B cell (primary cell): ENCODE measurements at regions not wholly inside any gene's neighbourhood (a gene's known extent, or its start where the extent isn't known, plus 50 kb on each side); places are given as distances from the start of the nearest gene placed in this dataset.

Source experiments
- ATAC-seq: fragments of 200-7000 bp; cut with Tn5 transposase; one replicate; pipeline ENCODE4 v1.10.0; 2021; ENCODE audit warnings: low read depth, mild to moderate bottlenecking, moderate number of reproducible peaks, moderate library complexity
- CTCF ChIA-PET: fragments of 350-600 bp; sonication (Branson Sonifier 250); formaldehyde crosslinking; loops from one replicate; lab custom pipeline; 2021; ENCODE audit warnings: antibody characterized with exemption, inconsistent platforms; lab: Charles Lee
- POLR2A ChIA-PET: fragments of 350-600 bp; sonication (Branson Sonifier 250); formaldehyde crosslinking; loops from one replicate; lab custom pipeline; 2021; ENCODE audit warnings: antibody characterized with exemption; lab: Charles Lee
- DNase-seq: peaks from one replicate; pipeline ENCODE4 v3.0.0; 2013
- H2AFZ ChIP-seq: 2 replicates; pipeline ENCODE4 v1.6.1; 2012; ENCODE audit warnings: mild to moderate bottlenecking, low read depth, low read length; ENCODE audit not compliant: insufficient read depth, poor library complexity, severe bottlenecking
- H3K27ac ChIP-seq, 2 donors: 1 replicate in 1 of 2; 2 replicates in 1 of 2; pipeline ENCODE4 v1.5.1; 2012 to 2013; ENCODE audit warnings: low read length in 2 of 2, mild to moderate bottlenecking in 2 of 2, moderate library complexity in 1 of 2
- H3K27me3 ChIP-seq, 4 experiments: fragments of 200-600 bp in 1 of 4; sonication (generic) in 1 of 4; replicated peaks in 1 of 4; 1 replicate in 2 of 4; 2 replicates in 2 of 4; pipeline versions ENCODE4 v1.6.1 to v1.7.0; 2013 to 2016; ENCODE audit warnings: low read length in 3 of 4, mild to moderate bottlenecking in 2 of 4, mixed read lengths in 1 of 4, moderate library complexity in 1 of 4; ENCODE audit not compliant: insufficient read depth in 4 of 4, control insufficient read depth in 3 of 4; ENCODE audit errors: control extremely low read depth in 1 of 4
- H3K36me3 ChIP-seq, 2 experiments: replicated peaks in 1 of 2; 1 replicate in 1 of 2; 2 replicates in 1 of 2; pipeline versions ENCODE4 v1.6.1 to v1.7.1; 2013; ENCODE audit warnings: low read length in 1 of 2; ENCODE audit not compliant: insufficient read depth in 2 of 2, control insufficient read depth in 1 of 2; ENCODE audit errors: control extremely low read depth in 1 of 2, extremely low read depth in 1 of 2
- H3K4me1 ChIP-seq, 2 donors: fragments of 200-600 bp in 1 of 2; sonication (generic) in 1 of 2; 1 replicate in 1 of 2; 2 replicates in 1 of 2; pipeline versions ENCODE4 v1.5.1 to v1.6.1; 2013 to 2017; ENCODE audit warnings: low read length in 2 of 2; ENCODE audit not compliant: control insufficient read depth in 2 of 2, insufficient read depth in 2 of 2
- H3K4me2 ChIP-seq: replicated peaks from 2 replicates; pipeline ENCODE3; 2012; ENCODE audit warnings: mild to moderate bottlenecking, low read depth, low read length; ENCODE audit not compliant: poor library complexity, severe bottlenecking
- H3K4me3 ChIP-seq, 5 experiments: fragments of 200-600 bp in 1 of 5; sonication (generic) in 1 of 5; 1 replicate in 3 of 5; 2 replicates in 2 of 5; pipeline versions ENCODE4 v1.5.1 to v1.7.0; 2011 to 2016; ENCODE audit warnings: low read length in 4 of 5, mild to moderate bottlenecking in 4 of 5, low read depth in 2 of 5, control low read depth in 1 of 5, moderate library complexity in 1 of 5; ENCODE audit not compliant: insufficient read depth in 1 of 5; ENCODE audit errors: control extremely low read depth in 1 of 5, extremely low read depth in 1 of 5
- H3K79me2 ChIP-seq: fragments of 200-600 bp; sonication (generic); one replicate; pipeline ENCODE4 v1.6.0; 2016; ENCODE audit warnings: low read length; ENCODE audit not compliant: control insufficient read depth, insufficient read depth
- H3K9ac ChIP-seq: fragments of 200-600 bp; sonication (generic); 2 replicates; pipeline ENCODE4 v1.6.1; 2017; ENCODE audit warnings: mild to moderate bottlenecking, low read length, moderate library complexity
- H3K9me3 ChIP-seq, 3 donors: one replicate each; pipeline versions ENCODE4 v1.6.1 to v1.7.1; 2013; ENCODE audit warnings: low read length in 2 of 3; ENCODE audit not compliant: control insufficient read depth in 2 of 3, insufficient read depth in 1 of 3; ENCODE audit errors: control extremely low read depth in 1 of 3
- H4K20me1 ChIP-seq: 2 replicates; pipeline ENCODE4 v1.6.0; 2012; ENCODE audit warnings: mild to moderate bottlenecking, low read length; ENCODE audit not compliant: insufficient read depth, control insufficient read depth, poor library complexity, severe bottlenecking
- H3K27ac Mint-ChIP-seq: one replicate; pipeline ENCODE4 v1.8.0; 2021; ENCODE audit warnings: mixed read lengths
- H3K27me3 Mint-ChIP-seq: one replicate; pipeline ENCODE4 v1.8.0; 2021; ENCODE audit warnings: mixed read lengths
- H3K4me1 Mint-ChIP-seq: one replicate; pipeline ENCODE4 v1.8.0; 2021; ENCODE audit warnings: mixed read lengths
- H3K4me3 Mint-ChIP-seq: one replicate; pipeline ENCODE4 v1.8.0; 2021; ENCODE audit warnings: mixed read lengths
- H3K9me3 Mint-ChIP-seq: one replicate; pipeline ENCODE4 v1.8.0; 2022; ENCODE audit warnings: mixed read lengths; ENCODE audit not compliant: insufficient read depth
- EZH2 ChIP-seq: IDR thresholded peaks from 2 replicates; pipeline ENCODE4 v1.6.1; 2012; ENCODE audit warnings: borderline replicate concordance, low read depth, mild to moderate bottlenecking, moderate library complexity, low read length; ENCODE audit not compliant: insufficient read depth, poor library complexity, severe bottlenecking
- WGBS: methylation state at CpG from one replicate; pipeline ENCODE4 v1.1.5; 2013; ENCODE audit warnings: missing lambda C conversion rate; ENCODE audit not compliant: insufficient coverage; 5-methylcytosine and 5-hydroxymethylcytosine counted together
- intact Hi-C: fragments of 100-400 bp; cut with micrococcal nuclease; formaldehyde crosslinking; loops from one replicate; pipeline ENCODE4 v1.10.0; 2022
- TF ChIP-seq, protein P1 (sequence below): fragments of 200-600 bp; IDR thresholded peaks from one replicate; pipeline ENCODE4 v1.8.0; 2022; ENCODE audit warnings: antibody characterized with exemption, mild to moderate bottlenecking

DNA sequence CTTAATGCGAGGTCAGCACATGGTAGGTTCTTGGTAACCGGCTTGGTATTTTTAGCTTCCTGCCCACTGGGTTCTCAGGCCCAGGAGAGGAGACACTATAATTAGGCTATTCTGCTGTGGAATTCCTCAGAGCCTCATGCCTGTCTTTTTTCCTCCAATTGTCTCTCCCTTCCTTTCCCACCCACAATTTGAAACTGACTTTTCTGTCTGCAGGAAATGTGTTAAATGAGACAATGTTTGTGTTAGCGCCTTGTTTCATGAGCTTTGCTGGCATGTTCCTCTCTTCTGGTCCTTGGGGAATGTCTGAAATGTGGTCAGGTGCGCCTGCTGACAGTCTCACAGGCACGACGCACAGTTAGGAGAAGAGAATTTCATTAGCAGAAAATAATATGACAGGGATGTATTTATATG, 223.6 kb upstream of the CTNNB1 start:
- peaks cover 46% of the 10 kb centered on the region for H3K4me1 Mint-ChIP-seq

DNA sequence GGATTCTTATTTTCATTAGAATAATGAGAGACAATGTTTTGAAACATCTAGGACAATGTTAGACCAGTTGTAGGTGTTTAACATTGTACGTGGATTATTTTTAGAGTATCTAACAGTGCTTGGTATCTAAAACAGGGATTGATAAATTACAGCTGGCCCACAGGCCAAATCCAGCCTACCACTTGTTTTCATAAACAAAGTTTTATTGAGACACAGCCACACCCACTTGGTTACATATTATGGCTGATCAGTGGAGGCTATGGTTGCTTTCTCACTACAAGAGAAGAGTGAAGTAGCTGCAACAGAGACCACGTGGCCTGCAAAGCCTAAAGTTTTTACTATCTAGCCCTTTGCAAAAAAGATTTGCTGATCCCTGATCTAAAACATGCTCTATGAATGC, 223.1 kb upstream of the CTNNB1 start:
- H4K20me1 ChIP-seq, result no peaks in the 10 kb centered on the region
- H3K9me3 ChIP-seq, result no peaks in the 10 kb centered on the region
- Mint-ChIP-seq H3K4me1 (peaks cover 43% of the 10 kb centered on the region), H3K9me3 (no peaks in the 10 kb centered on the region), H3K27me3 (no peaks in the 10 kb centered on the region), H3K4me3 (no peak overlapping the region), H3K27ac (no peak overlapping the region)
- no peaks in the 10 kb centered on the region for H3K27me3 ChIP-seq
- H3K4me2 ChIP-seq, result no peak overlapping the region
- H3K27ac ChIP-seq, result no peak overlapping the region
- H3K4me1 ChIP-seq, result peaks cover 24 to 28% of the 10 kb centered on the region in 2 donors
- no peaks in the 10 kb centered on the region for H3K79me2 ChIP-seq
- no peak for TF ChIP-seq EZH2
- TF ChIP-seq, protein P1, sequence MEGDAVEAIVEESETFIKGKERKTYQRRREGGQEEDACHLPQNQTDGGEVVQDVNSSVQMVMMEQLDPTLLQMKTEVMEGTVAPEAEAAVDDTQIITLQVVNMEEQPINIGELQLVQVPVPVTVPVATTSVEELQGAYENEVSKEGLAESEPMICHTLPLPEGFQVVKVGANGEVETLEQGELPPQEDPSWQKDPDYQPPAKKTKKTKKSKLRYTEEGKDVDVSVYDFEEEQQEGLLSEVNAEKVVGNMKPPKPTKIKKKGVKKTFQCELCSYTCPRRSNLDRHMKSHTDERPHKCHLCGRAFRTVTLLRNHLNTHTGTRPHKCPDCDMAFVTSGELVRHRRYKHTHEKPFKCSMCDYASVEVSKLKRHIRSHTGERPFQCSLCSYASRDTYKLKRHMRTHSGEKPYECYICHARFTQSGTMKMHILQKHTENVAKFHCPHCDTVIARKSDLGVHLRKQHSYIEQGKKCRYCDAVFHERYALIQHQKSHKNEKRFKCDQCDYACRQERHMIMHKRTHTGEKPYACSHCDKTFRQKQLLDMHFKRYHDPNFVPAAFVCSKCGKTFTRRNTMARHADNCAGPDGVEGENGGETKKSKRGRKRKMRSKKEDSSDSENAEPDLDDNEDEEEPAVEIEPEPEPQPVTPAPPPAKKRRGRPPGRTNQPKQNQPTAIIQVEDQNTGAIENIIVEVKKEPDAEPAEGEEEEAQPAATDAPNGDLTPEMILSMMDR, result no peak
- no CpG with 5 or more reads among the region's 2 CpGs for WGBS
- ATAC-seq, result no peak
- CTCF ChIA-PET, result interaction anchor here (1.6 kb wide), 1 partner anchor 223 kb away, joined by 4 read pairs; the partner anchor contains the start of gene CTNNB1
- POLR2A ChIA-PET, result no interaction called here
- intact Hi-C loops, result no loop called here
- H3K36me3 ChIP-seq, result no peaks in the 10 kb centered on the region
- no peak overlapping the region for H2AFZ ChIP-seq
- no peak for DNase-seq
- no peak overlapping the region for H3K4me3 ChIP-seq
- H3K9ac ChIP-seq, result no peak overlapping the region

More for the DNA sequence above, 223.6 kb upstream of the CTNNB1 start:
- ChIA-PET CTCF (interaction anchor here (1.6 to 5.5 kb wide), 2 partner anchors 224 to 393 kb away, joined by 4 to 48 read pairs; partner anchors contain the start of gene CTNNB1), POLR2A (no interaction called here)
- H3K4me3 Mint-ChIP-seq, result no peak overlapping the region
- H3K79me2 ChIP-seq, result no peaks in the 10 kb centered on the region
- TF ChIP-seq EZH2, result no peak
- TF ChIP-seq, protein P1, result no peak
- no peaks in the 10 kb centered on the region for H3K27me3 Mint-ChIP-seq
- H2AFZ ChIP-seq, result no peak overlapping the region
- H3K9me3 Mint-ChIP-seq, result no peaks in the 10 kb centered on the region
- H3K9me3 ChIP-seq, result no peaks in the 10 kb centered on the region
- WGBS, result 20% methylated on average over 1 of the region's 6 CpGs
- H3K27ac ChIP-seq, result no peak overlapping the region
- H3K4me2 ChIP-seq, result no peak overlapping the region
- no peak overlapping the region for H3K4me3 ChIP-seq
- intact Hi-C loops, result no loop called here
- no peak overlapping the region for H3K9ac ChIP-seq
- no peaks in the 10 kb centered on the region for H4K20me1 ChIP-seq
- no peak for DNase-seq
- no peak for ATAC-seq
- no peaks in the 10 kb centered on the region for H3K36me3 ChIP-seq
- H3K27ac Mint-ChIP-seq, result no peak overlapping the region
- no peaks in the 10 kb centered on the region for H3K27me3 ChIP-seq
- peaks cover 29 to 34% of the 10 kb centered on the region in 2 donors for H3K4me1 ChIP-seq
